Bronchial epithelial cell (primary cell): ENCODE measurements at regions not wholly inside any gene's neighbourhood (a gene's known extent, or its start where the extent isn't known, plus 50 kb on each side); places are given as distances from the start of the nearest gene placed in this dataset.

ENCODE experiments used
- DNase-seq: peaks from one replicate; pipeline ENCODE4 v3.0.0-alpha.2; 2010; ENCODE audit warnings: low read depth
- FAIRE-seq: peaks from 2 replicates; lab custom pipeline; 2011; peaks lifted over from hg19 to GRCh38; lab: Jason Lieb, UNC
- H3K27me3 ChIP-seq: 2 replicates; pipeline ENCODE4 v1.5.1; 2011; ENCODE audit warnings: low read length; ENCODE audit not compliant: control insufficient read depth, insufficient read depth
- H3K36me3 ChIP-seq: 2 replicates; pipeline ENCODE4 v1.5.1; 2011; ENCODE audit warnings: low read length; ENCODE audit not compliant: control insufficient read depth, insufficient read depth
- H3K4me3 ChIP-seq: 2 replicates; pipeline ENCODE4 v1.5.1; 2011; ENCODE audit warnings: mild to moderate bottlenecking, low read depth, low read length, control low read depth
- TF ChIP-seq, protein P1 (sequence below): IDR thresholded peaks from 2 replicates; pipeline ENCODE4 v1.5.1; 2011; ENCODE audit warnings: mild to moderate bottlenecking, moderate library complexity, low read length, control low read depth, inconsistent platforms; ENCODE audit not compliant: insufficient read depth, severe bottlenecking

DNA sequence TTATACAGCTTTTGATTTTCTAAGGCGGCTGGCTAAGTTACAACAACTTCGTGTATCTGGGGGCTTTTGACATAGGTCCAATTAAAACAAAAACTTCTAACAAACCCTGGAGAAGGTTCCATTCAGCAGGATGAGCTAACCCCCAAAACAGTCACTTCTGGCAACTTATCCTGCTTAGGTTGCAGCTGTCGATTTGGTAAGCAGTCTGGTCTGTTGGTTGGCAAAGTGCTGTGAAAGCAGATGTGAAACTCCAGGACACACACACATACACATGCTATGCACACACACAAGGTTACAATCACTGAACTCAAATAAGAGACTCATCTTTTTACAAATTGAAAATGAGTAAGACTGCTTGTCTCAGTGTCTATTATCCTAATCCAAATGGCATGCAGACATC lies 119.0 kb upstream of the STMND1 start:
- FAIRE-seq, result no peak
- TF ChIP-seq, protein P1, sequence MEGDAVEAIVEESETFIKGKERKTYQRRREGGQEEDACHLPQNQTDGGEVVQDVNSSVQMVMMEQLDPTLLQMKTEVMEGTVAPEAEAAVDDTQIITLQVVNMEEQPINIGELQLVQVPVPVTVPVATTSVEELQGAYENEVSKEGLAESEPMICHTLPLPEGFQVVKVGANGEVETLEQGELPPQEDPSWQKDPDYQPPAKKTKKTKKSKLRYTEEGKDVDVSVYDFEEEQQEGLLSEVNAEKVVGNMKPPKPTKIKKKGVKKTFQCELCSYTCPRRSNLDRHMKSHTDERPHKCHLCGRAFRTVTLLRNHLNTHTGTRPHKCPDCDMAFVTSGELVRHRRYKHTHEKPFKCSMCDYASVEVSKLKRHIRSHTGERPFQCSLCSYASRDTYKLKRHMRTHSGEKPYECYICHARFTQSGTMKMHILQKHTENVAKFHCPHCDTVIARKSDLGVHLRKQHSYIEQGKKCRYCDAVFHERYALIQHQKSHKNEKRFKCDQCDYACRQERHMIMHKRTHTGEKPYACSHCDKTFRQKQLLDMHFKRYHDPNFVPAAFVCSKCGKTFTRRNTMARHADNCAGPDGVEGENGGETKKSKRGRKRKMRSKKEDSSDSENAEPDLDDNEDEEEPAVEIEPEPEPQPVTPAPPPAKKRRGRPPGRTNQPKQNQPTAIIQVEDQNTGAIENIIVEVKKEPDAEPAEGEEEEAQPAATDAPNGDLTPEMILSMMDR, result no peak
- H3K27me3 ChIP-seq, result no peaks in the 10 kb centered on the region
- peak; percentile 31 for DNase-seq
- H3K4me3 ChIP-seq, result no peak overlapping the region
- no peaks in the 10 kb centered on the region for H3K36me3 ChIP-seq

- H3K4me3 ChIP-seq, result no peak overlapping the region
- DNase-seq, result no peak
- H3K36me3 ChIP-seq, result no peaks in the 10 kb centered on the region
- FAIRE-seq, result no peak
- TF ChIP-seq, protein P1, result no peak
- no peaks in the 10 kb centered on the region for H3K27me3 ChIP-seq
Observed at GRCh38 chr6:16979677-16980370, 122.0 kb upstream of the STMND1 start.

- no peaks in the 10 kb centered on the region for H3K27me3 ChIP-seq
- TF ChIP-seq, protein P1, result no peak
- no peaks in the 10 kb centered on the region for H3K36me3 ChIP-seq
- DNase-seq, result no peak
- H3K4me3 ChIP-seq, result no peak overlapping the region
- FAIRE-seq, result no peak
Observed at GRCh38 chr6:16978686-16979085, 123.2 kb upstream of the STMND1 start.

GRCh38 chr6:16976385-16977183 lies 125.3 kb upstream of the STMND1 start:
- Histone ChIP-seq H3K27me3 (no peaks in the 10 kb centered on the region), H3K36me3 (no peaks in the 10 kb centered on the region), H3K4me3 (no peak overlapping the region)
- FAIRE-seq, result no peak
- TF ChIP-seq, protein P1, result no peak
- no peak for DNase-seq

DNA sequence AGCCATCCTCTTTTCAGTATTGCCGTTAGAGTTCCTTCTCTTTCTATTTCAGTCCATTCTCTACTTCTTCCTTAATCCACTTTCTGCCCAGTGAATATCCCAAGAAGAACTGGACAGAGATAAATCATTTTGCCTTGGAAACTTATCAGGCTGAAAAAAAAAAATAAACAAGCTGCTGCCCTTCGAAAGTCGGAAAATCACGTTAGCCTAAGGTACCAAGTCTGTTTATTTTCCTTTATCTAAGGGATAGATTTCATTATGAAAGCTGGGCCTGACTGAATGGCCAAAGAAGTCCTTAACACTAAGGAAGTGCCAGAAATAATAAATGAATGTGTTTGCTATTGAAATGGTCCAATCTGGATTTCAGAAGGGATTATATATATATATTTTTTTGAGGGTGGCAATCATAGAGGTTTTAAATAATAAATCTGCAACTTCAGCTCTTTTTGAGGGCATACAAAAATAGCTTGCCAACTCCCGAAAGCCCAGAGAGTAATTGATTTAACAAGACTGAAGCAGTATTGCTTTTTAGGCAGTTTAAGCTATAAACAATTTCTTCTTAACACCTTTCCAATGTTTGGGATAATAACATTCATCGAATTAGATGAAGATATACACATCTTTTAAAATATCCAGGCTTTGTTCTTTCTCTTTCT lies 127.0 kb upstream of the STMND1 start:
- TF ChIP-seq, protein P1, result no peak

More for the DNA sequence above, 127.0 kb upstream of the STMND1 start:
- DNase-seq (no peak), FAIRE-seq (no peak)
- H3K36me3 ChIP-seq, result no peaks in the 10 kb centered on the region
- H3K4me3 ChIP-seq, result no peak overlapping the region
- no peaks in the 10 kb centered on the region for H3K27me3 ChIP-seq
